Smooth muscle cell of the brain vasculature (primary cell): ENCODE measurements at regions not wholly inside any gene's neighbourhood (a gene's known extent, or its start where the extent isn't known, plus 50 kb on each side); places are given as distances from the start of the nearest gene placed in this dataset.

Experiments
- DNase-seq: peaks from one replicate; pipeline ENCODE4 v3.0.0-alpha.2; 2012; ENCODE audit warnings: low read depth, low spot score

DNA sequence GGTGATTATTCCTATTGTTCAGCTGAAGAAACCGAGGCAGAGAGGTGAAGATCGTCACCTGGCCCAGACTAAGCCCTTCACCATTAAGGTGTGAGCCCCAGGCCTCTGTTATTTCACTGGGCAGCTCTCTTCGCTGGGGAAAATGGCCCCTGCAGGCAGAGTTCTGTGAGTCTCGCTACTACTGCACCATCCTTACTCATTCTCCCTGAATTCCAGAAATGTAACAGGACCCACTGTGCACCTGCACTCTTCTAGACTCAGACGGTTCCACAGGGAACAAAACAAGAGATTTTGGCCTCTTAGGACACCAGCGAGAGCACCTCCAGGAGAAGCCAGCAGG lies 147.7 kb upstream of the GLI2 start:
- DNase-seq: no peak

DNA sequence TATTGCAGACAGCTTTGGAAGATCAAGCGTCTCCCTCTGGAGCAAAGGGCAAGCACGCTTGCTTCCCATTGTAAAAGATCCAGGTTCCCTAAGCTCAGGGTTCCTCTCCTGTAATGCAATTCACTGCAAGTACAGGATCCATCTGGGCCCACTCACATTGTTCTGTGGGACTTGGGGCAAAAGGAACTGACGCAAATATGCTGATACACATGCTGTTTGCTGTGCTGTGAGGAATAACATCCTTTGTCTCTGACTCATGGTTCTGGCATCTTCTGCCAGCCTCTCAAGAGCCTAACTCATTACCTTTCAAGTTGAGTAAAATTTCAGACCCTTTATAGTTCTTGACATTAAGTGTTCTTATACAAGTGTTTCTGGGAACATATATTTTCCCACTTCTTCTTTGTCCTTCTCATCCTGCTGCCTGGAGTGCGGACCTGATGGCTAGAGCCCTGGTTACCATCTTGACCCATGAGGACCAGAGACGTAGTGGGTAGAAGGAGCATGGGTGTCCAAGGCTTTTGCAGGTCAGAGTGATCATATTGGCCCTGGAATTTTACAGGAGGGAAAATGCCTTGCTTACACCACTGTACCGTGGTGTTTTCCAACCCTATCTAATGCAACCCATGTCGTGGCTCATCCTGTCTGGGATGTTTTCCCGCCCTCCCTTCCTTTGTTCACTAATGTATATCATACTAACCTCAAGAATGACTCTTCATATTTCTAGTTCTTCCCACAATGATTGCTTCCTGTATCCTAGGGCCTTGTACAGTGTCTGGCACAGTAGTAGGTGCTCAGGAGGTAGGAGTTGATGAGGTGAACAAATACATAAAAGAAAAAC lies 145.7 kb upstream of the GLI2 start:
- DNase-seq: peak; percentile 93

DNA sequence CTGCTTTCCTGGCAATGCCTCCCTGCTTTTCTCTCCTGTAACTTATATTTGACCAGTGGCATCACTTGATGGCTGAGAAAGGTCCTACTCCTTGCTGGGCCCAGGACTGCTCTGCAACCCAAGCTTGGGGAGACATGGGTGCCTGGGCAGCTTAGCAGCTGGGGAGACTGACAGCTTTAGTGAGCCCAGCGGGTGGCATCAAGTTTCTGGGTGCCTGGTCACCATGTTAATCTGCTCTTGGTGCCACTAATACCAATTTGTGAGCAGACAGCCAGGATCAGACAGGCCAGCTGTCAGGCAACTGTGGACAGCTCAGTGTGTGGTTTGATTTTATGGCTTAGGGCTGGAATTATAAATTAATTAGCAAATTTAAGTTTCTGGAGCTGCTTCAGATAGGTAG lies 144.8 kb upstream of the GLI2 start:
- no peak for DNase-seq

DNA sequence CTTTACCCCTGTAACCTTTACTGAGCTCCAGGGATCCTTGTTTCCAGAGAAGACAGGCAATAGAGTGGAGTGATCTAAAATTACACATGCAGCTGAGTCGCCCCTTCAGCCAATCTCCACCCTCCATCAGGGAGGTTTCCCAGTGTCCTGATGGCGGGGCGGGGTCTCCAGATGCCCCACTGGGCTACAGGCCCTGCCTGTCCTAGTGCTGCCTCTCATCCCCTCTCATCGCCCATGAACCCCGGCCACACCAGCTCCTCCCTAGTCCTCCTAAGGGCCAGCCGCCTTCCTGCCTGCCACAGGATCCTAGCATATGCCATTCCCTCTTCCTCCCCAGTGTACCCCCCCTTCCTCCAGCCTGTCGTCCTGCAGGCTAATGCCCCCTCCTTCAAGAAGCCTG lies 144.1 kb upstream of the GLI2 start:
- no peak for DNase-seq

DNA sequence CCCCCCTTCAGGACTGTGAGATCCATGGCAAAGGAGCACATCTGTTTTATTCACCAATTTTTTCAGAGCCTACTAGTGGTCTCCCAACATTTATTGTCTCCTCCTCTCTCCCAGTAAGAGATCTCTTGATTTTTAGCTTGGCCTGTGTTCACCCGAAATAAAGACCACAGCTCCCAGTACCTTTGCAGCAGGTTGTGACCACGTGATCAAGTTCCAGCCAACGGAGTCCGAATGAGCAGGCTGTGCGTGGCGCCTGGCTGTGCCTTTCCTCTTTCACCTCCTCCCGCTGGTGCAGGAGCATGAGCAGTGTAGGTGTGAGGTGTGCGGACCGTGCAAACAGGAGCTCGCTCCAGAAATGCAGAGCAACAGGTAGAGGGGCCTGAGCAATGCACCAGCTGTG lies 143.6 kb upstream of the GLI2 start:
- DNase-seq: no peak

DNA sequence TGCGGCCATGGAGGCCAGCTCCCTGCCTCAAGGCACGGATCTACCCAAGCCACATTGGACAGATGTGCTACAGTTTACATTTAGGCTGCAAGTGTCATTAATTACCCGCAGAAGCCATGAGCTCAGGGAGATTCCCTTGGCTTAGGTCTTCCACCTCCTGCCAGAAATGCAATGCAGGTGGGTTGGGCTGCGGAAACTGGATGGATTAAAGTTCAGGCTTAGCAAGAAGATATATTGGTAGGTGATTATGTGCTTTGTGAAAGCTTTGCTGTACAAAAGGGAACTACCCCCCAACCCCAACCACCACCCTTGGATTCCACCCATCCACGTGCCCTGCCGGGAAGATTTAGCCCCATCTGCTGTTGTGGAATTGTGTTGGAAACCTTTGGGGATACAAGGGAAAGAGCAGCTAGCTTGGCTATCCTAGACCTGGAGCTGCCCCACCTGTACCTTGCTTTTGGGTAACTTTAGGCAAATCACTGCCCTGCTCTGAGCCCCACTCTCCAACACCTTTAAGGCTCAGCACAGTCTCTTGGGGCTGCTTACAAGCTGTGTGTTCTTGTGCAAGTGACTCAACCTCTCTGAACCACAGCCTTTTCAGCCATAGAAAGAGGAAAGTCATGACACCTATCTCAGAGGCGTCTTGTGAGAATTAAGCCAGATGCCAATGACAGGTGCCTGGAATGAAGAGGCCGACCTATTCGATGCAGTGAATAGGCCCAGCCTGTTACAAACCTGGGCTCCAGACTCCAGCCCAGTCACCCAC lies 141.6 kb upstream of the GLI2 start:
- DNase-seq: no peak

DNA sequence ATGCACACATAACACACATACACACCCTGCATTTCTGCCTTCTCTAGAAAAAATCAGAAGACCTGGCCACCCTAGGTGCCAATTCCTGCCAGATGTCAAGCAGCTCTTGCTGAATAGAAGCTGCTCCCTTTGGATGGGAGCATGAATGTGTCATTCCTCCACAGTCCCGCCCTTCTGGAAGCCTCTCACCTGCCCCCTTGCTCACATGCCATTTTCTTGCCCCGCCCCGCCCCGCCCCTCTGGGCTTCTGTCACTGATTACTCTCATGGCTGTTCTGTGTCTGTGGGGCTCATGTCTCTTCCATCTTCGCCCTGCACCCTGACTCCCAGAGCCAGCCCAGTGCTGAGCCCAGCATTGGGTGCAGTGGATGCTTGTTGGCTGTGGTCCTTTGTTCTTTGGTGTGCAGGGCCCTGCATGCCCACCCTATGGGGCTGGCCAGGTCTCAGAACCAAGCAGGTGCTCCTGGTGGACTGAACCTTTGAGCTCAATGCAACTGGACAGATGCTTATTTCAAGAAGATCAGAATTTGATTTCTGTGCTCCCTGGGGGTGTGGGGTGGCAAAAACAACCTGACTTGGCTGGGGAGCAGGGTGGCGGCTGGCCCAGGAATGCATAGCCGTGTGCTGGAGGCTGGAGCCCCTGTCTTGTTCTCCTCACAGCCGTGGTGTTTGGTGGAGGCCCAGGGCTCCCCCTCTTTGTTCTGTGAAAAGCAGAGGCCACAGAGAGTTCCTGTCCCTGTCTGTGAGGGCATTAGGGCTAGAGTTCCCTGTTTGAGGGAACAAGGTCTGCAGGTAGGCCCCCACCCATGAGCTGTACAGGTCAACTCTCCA lies 140.6 kb upstream of the GLI2 start:
- DNase-seq: no peak

DNA sequence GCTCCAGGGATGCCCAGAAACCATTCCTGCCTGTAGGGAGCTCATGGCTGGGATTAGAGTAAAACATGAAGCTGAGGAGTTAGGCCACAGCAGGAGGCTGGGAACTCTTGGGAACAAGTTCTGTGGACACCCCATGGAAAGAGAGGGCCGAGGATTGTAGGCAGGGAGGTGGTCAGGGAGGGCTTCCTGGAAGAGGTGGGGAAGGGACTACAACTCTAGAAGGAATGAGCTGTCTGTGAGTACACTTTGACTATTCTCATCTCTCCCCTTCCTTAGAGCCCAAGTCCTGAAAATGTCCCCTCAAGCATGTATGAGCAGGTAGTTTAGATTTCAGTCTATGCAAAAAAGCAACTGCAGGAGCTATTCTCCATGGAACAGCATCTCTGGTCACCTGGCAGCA lies 139.9 kb upstream of the GLI2 start:
- DNase-seq: no peak

DNA sequence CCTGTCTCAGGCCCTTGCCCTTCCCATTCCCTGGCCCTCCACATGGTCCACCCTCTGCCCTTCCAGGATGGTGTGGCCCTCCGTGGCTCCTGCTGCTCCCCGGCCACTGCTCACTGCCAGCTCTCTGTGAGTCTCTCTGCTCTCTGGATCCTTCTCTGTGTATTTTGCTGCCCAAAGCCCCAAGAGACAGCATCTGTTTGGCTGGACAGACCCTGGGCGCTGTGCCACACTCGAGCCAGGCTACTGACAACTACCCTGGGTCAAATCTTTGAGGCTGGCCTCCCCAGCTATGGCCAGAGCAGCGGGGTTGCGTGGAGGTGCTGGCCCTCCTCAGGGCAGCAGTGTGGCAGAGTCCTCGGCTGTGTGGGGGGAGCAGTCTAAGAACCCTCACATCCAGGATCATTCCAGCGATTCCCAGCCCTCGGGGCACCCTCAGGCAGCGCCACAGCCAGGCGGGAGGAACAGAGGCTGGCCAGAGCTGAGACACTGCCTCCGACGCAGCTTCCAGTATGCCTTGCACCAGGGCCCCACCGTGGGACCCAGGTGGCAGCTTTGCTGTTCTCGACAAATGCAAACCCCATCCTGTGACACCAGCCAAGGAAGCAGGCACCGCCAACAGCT lies 139.4 kb upstream of the GLI2 start:
- no peak for DNase-seq

DNA sequence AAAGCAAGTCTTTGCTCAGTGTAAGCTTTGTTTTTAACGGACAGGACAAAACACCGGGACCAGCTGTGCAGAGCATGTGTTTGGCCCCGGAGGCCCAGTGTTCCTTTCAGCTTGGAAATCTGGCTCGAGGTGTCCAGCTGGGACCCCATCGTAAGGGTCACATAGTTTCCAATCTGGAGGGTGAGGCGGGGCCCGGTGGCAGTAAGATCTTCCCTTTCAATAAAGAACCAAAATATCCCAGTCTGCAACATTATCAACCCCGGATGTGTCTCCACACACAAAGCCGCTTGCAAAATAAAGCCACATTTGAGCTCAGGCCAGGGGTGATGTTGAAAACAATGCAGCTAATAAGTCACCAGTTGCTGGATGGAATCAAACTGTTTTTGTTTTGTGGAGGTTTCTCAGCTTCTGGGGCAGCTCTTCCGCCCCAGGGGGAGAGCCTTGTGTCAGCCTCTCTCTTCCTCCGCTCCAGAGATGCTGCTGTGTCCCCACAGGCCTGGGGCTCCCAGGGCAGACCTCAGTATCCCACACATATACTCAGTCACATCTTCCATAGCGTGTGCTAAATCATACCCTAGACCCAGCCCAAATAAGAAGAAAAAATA lies 138.6 kb upstream of the GLI2 start:
- DNase-seq: peak; percentile 78

DNA sequence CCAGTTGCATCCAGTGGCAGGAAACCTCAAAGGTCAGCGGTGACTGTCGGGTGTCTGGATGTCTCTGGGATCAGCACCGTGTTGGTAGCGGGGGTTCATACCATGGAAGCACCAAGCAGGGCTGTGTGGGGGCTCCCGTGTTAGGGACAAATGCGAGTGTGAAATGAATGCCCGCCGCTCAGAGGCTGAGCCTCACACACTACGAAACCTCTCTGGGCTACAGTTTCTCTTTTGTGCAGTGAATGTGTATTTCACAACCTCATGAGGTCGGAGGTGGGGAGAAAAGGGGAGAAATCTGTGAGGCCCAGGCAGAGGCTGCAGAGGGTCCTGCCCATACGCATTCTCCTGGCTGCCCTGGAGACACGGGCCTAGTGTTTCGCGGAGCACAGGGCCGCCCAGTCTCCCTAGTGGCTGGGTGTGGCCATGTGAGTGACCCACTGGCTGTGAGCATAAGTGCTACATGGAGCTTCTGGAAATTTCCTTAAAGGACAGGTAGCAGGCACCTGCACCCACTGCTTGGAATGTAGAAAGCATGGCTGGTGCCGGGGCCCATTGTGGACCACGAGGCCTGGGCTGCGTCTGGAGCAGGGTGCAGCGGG lies 138.0 kb upstream of the GLI2 start:
- DNase-seq: no peak

DNA sequence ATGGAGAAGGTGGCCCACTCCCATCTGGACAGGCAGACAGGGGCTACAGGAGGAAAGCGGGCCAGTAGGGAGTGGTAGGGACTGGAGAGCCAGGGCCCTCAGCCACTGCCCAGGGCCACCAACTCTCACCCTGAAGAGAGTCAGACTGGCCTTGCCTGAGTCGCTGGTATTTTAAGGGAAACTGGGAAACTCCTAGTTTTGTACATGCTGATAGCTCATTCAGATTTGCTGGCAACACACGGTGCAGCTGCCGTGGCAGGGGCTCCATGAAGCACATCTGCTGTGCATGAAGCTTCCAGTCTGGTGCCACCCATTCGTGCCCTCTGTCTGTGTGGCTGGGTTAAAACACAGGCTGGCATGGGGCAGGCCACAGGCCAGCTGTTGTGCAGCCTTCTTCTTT lies 137.3 kb upstream of the GLI2 start:
- DNase-seq: no peak

DNA sequence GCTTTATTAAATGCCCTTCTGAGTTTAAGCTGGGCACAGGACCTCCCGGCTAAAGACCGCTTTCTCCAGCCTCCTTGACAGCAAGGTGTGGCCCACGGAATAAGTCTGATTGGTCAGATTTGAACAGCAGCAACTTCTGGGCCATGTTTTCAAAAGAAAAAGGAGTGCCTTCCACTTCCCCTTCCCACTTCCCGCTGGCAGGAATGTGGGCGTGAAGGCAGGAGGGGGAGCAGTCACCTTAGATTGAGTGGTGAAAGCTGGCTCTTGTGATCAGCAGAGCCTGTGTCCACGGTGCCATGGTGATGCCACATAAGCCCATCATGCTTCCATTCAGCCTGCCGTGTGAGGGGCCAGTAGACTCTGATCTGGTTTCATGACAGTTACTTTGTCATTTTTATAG lies 136.6 kb upstream of the GLI2 start:
- no peak for DNase-seq

DNA sequence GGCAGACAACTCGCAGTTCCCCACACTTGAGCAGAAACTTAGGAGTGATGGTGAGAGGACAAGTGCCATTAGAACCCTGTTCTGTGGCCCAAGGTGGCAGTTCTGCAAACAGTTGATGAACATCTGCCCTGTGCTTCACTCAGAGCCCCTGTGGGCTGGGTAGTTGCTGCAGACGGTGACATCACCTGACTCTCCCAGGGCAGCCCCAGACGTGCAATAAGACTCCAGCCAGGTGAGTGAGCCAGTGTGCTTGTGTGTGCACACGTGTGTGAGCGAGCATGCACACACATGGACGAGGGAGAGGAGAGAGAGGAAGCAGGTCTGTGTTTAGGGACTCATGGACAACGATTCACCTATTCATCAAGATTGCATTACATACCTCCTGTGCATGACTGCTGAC lies 136.0 kb upstream of the GLI2 start:
- no peak for DNase-seq

DNA sequence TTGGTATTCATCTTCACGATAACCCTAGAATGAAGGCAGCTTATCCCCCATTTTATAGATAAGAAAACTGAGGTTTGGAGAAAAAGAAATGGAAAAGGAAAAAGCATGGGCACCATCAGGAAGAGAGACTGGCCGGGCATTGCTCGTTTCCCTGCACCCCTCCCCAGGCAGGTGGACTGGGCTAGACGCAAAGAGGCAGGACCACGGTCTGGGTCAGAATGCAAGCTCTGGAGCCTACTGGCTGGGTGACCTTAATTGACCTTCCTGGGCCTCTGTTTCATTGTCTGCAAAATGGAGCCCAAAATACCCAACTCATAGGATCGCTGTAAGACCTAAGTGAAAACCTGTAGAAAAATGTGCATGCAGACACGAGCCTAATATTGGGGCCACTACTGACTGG lies 135.3 kb upstream of the GLI2 start:
- DNase-seq: no peak

DNA sequence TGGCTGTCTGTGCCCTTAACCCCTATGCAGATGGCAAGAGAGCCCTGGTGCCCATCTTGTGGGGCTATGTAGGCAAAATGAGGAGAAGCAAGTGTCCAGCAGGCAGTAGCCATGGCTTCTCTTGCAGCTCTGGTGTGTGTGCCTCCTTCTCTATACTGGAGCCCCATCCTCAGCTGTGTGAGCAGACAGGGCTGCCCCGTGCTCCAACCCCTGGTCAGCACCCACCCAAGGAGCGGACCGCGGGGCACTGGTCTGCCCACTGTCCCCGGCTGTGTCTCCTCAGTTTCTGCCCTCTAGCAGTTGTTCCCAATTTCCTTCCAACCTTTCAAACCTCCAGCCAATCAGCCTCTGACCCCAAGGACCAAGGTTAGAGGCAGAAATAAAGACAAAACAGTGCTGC lies 134.9 kb upstream of the GLI2 start:
- no peak for DNase-seq

DNA sequence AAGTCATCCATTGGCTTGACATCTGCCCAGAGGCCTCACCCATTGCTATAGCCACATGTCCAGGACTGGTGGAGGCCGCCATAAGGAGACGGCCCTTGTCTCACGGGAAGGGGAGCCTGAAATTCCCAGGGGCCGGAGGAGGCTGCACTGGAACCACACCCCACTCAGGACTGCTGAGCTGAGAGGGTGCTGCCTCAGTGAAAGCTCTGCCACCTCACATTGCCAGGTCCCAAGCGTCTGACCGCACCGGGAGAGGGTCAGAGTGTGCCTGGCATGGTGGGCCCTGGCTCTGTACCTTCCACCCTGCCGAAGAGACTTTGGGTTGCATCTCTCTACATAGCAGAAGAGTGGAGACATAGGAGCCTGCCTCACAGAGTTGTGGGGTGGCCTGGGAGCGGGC lies 134.1 kb upstream of the GLI2 start:
- DNase-seq: no peak

DNA sequence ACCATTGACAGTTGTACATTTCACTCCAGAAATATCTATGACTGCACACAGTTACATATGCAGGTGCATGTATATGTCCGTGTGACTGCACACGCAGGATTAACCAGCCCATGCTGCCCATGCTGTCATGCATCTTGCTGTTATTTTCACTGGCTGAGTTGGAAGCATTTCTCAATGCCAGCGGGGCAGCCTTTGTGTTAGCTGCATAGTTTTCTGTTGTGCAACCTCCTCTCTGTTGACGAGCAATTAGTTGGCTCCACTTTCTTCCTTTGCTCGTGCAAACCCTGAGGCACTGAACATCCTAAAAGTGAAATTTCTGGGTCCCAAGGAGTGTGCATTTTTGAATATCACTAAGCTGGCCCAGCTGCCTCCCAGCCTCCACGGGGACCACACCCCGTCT lies 133.4 kb upstream of the GLI2 start:
- no peak for DNase-seq

DNA sequence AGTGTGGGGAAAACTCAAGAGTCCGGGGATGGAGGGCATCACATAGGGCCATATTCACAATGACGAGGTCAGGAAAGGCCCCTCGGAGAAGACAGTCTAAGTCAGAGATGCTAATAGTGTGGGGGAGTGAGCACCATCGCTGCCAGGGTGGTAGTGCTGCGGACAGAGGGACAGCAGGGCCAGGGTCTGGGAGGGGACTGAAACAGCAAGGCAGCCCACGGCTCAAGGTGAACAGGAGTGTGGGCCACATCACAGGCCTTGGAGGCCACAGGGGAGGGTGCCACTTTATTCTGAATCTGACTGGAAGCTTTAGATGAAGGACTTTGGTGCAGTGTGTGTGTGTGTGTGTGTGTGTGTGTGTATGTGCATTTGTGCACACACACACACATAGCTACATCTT lies 130.9 kb upstream of the GLI2 start:
- no peak for DNase-seq

DNA sequence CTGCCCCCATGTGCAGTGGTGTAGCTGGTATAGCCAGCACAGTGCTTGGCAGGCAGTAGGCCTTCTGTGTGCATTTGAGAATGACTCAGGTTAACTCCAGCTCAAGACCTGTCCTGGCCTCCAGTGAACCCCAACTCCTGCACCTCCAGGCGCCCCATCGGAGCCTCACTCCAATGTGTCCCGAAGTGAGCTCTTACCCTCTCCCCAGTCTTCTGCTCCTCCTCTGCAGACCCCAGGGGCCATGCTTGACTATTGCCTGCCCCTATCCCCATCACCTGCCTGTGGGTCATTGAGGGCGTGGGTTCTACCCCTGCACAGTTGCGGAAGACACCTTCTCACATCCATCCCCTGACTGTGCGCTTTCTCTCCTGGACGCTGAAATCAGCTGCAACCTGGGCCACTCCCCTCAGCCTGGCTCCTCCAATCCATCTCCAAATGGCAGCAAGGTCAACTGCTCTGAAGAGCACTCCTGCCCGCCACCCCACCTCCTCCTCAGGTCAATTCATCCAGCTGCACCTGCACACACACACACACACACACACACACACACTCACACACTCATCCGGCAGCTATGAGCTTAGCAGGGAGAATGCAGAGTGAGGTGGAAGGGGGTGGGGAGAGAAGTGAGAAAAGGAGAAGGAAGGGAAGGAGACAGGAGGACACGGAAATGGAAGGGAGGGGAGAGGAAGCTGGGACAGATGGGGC lies 130.3 kb upstream of the GLI2 start:
- no peak for DNase-seq

DNA sequence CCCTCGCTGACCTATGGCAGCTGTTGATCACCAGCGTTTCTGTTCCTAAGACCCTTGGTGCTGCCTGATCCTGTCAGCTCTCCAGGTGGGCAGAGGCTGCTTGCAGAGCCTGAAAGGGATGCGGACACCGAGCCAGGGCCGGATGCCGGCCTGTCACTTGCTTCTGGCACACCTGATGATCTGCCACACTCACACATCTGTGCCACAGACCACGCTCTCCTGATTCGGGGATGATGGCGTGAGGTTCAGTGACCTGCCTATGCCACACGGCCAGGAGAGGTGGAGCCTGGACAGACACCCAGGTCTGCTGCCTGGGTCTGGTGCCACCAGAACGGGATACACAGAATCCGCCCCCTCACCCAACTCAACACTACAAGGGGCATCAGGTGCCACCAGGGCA lies 129.4 kb upstream of the GLI2 start:
- DNase-seq: no peak
